ENCODE measurements at regions not wholly inside any gene's neighbourhood (a gene's known extent, or its start where the extent isn't known, plus 50 kb on each side); places are given as distances from the start of the nearest gene placed in this dataset.
"Not testable (repeated sequence)": the region's sequence is repeated elsewhere in the genome, so short reads cannot be mapped to it uniquely, and the experiment has no call there.

DNA sequence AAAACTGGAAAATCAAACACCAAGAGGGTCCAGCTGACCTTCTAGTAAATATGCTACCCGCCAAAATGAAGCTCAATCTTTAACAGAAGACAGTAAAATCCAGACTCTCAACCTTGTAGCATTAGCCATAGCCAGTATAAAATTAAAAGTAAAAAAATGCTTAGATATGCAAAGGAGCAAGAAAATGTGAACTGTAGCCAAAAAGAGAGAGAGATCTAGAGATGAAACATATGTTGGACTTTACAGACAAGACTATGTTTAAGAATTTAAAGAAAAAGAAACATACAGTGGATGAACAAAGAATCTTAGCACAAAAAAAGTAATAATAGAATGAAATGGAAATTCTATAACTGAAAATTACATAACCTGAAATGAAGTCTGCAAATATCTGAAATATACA lies 344.5 kb downstream of the LRATD1 start:
- no peak for DNase-seq (ENCODE audit: low spot score)

DNA sequence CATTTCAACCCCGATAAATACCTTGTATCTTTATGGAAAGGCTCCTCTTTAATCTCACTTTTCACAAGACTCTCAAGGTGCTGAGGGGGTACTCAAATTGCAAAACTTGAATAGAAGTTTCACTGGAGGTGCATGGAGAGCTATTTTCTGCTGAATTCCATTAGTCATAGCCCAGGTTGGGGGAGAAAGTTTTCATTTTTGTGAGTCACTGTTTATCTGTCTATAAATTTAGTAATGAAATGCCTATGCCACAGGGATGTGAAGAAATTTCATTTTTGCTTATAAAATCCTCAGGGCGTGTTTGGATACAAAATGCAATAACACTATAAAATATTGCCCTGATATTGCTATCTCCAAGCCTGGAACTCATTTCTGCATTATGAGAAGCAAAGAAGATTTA lies 346.3 kb downstream of the LRATD1 start:
- DNase-seq (ENCODE audit: low spot score) = no peak

DNA sequence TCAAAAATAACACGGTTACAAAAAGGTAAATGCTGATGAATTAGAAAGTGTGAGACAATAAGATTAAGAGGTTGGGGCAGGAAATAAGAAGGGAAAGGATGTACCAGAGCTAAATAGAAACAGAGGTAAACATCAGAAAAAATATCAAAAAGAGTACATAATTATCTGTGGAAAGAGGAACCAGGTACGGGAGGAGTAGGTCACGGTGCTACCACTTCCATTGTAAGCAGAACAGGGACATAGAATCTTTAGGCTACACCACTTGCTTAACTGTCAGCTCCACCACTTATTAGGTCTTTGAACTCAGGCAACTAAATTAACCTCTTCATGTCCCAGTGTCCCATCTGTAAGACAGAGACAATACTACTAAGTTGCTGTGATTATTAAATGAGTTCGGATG lies 350.3 kb downstream of the LRATD1 start:
- DNase-seq (ENCODE audit: low spot score) = no peak

DNA sequence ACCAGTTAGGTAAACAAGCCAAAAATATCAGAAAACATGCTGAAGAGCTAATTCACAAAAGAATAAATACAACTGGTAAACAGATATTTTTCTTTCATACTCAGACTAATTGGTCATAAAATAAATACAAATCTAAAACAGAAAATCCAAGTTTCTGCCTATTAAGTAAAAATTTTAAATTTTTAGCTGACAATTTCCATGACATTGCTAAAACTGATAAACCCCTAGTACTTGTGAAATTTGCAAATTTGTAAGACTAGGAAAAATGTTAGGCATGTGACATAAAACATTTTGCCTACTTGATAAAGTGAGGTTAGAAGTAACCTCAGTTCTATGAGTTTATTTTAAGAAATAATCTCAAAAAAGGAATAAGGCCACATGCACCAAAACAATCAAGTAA lies 356.1 kb downstream of the LRATD1 start:
- no peak for DNase-seq (ENCODE audit: low spot score)

DNA sequence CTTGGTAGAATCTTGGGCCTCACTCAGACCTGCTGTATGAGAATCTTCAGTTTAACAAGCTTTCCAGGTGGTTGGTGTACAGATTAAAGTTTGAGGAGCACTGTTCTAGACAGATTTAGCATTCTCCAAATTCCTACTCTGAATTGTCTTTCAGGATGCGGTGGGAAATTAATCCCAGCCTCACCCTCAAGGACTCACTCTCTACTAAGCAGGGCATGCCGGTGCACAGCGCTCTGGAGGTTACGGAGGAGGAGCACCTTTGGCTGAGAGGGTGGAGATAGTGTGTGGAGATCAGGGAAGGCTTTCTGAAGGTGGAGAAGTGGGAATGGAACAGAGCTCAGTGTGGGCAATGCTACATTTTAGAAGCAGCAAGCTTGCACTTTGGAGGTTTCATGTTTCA lies 359.2 kb downstream of the LRATD1 start:
- no peak for DNase-seq (ENCODE audit: low spot score)

- DNase-seq (ENCODE audit: low spot score) = no peak
Observed at GRCh38 chr2:14994721-14995120, 362.2 kb downstream of the LRATD1 start.

DNA sequence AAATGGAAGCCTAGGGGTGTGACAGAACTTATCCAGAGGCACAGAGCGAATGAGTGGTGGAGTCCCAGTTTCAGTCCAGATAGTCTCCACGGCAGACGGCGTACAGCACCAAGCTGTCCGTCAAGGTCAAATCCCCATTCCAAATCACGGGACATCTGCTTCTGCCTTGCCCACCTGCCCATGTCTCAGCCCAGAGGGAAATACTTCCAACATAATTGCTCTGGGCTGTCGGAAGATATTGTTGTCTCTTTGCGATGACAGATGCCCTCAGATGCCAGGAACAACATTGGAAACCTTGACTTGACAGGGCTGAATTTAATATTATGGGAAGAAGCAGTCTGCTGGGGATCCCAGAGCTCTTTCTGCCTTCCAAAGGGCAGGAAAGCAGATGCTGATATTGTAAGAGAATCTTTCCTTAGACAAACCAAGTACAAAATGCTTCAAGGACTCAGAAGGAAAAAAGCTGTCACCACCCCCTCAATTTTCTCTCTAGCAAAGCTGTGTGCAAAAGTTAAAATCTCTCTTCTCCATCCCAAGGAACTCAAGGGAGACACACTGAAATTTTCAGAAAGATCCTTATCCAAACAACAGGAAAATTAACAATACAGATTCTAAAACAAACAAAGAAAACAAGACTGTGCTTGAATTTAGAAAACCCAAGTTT lies 364.0 kb downstream of the LRATD1 start:
- DNase-seq (ENCODE audit: low spot score) = no peak

- DNase-seq (ENCODE audit: low spot score) = no peak
Observed at GRCh38 chr2:14998546-14998945, 366.0 kb downstream of the LRATD1 start.

GRCh38 chr2:14999114-14999661 lies 366.7 kb downstream of the LRATD1 start:
- no peak for DNase-seq (ENCODE audit: low spot score)

GRCh38 chr2:15002519-15002918 lies 370.0 kb downstream of the LRATD1 start:
- DNase-seq (ENCODE audit: low spot score) = not testable (repeated sequence)

GRCh38 chr2:15006667-15007066 lies 374.1 kb downstream of the LRATD1 start:
- no peak for DNase-seq (ENCODE audit: low spot score)

- no peak for DNase-seq (ENCODE audit: low spot score)
Observed at GRCh38 chr2:15009681-15010080, 377.2 kb downstream of the LRATD1 start.

DNA sequence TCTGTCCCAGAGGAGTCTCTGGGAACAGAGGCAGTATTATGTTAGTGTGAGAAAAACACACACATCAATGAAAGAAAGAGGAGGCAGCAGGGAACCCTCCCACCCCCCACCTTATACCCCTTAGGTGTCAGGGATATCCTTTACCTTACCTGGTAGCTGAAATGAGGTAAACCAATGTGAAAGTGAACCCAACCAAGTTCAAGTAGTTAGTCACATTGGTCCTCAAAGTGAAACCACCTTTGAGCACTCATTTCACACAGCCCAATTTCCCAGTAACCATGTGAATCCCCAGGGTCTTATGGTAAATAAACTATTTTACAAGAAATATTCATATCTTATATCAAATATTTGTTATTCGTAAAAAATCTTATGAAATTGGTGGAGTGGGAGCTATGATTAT lies 377.8 kb downstream of the LRATD1 start:
- DNase-seq (ENCODE audit: low spot score) = no peak

DNA sequence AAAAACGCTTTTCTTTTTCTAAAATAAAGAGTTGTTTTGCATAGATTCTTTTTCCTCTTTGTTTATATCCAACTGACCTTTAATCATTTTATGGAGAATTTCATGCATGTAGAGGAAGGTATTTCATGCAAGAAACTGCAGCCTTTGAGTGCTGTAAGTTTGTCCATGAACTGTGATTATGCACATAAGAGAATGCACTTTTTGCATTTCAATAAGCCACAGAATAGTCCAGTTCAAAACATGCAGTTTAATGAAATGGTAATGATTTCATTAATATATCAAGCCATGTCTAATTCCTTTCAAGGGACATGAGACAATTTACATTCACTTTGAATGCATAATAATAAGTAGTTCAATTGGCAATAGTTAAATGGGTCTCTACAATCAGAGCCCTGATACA lies 386.3 kb downstream of the LRATD1 start:
- no peak for DNase-seq (ENCODE audit: low spot score)

- no peak for DNase-seq (ENCODE audit: low spot score)
Observed at GRCh38 chr2:15023221-15023620, 390.7 kb downstream of the LRATD1 start.

DNA sequence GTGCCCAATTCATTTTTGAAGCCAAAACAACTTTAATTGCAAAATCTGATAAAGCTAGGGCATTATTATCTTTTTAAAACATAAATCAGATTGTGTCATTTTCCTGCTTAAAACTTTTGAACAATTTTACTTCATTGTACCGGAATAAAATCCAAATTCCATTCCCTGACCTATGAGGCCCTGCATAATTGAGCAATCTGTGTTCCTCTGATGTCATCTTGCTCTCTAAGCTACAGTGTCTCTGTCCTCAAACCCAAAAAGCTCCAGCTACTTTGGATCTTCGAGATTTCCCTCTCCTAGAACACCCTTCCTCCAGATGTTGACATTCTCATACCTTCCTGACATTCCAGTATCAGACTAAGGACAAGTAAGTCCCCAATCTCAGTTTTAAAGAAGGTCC lies 395.9 kb downstream of the LRATD1 start:
- DNase-seq (ENCODE audit: low spot score) = no peak

GRCh38 chr2:15031745-15032240 lies 399.3 kb downstream of the LRATD1 start:
- DNase-seq (ENCODE audit: low spot score) = no peak

DNA sequence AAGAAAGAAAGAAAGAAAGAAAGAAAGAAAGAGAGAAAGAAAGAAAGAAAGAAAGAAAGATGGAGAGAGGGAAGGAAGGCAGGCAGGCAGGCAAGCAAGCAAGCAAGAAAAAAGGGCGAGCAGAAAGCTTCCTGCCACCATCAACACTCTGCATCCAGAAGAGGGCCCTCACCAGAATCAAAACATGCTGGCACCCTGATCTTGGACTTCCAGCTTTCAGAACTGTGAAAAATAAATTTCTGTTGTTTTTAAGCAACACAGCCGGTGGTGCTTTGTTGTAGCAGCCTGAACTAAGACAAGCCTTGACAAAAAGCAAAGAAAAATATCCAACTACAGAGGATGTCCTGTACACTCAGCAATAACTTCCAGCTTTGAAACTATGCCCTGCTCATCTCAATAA lies 401.7 kb downstream of the LRATD1 start:
- no peak for DNase-seq (ENCODE audit: low spot score)

DNA sequence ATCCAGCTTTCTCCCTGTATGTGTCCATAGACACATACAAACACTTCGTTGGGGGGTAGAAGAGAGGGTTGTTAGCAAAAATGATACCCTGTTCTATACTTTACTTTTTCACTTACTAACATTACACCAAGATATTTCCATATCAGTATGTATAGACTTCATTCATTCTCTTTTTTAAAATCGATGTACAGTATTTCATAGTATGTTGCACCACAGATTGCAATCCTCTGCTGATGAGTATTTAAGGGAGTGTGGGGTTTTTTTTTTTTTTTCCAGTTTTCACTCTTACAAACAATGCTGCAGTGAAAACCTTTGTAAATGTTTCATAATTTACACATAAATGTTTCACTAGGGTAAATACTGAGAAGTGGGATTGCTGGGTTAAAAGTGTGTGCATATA lies 402.3 kb downstream of the LRATD1 start:
- DNase-seq (ENCODE audit: low spot score) = no peak

- no peak for DNase-seq (ENCODE audit: low spot score)
Observed at GRCh38 chr2:15038366-15039364, 406.1 kb downstream of the LRATD1 start.

DNA sequence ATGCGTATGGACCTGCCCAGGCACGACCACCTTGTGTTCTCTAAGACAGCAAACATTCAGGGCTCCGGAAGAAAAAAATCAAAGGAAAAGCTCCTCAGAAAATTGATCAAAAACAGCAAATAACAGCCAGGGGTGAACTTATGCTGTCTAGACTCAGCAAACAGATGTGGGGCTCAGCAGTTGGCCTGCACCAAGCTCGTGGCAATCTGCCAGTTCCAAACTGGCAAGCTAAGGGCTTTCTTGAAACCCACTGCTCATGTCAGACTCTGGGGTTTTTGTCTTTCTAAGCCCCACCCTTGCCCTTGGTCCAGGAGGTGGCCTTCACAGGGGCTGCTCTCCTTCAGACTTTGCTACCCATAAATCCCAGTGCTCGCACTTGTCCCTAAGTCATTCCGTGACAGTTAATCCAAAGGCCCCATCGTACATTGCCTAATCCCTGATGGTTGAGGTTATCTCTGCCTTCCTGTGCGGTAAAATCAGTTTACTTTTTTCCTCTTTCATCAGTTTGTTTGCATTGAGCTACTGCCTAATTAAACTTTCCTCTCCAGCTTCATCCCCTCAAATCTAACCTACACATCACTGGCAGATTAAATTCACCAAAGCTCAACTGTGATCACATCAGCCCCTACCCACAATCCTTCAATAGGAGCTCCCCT lies 408.0 kb downstream of the LRATD1 start:
- no peak for DNase-seq (ENCODE audit: low spot score)

DNA sequence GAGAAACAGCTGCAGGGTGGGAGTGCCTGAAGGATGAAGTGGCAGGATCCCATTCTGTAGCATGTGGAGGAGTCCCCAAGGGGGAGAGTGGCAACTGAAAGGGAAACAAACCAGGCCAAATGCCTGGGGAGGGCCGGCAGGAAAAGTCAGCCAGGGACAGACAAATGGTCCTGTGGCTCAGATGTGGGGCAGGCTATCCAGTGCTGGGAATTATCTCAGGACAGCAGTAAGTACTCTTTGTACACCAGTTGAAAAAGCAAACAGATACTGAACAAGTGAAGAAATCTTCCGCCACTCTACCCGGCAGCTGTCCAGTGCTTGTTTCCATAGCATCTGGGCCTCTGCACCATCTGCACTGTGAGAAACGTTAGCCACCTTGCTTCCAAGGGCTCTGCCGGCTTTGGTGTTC lies 408.9 kb downstream of the LRATD1 start:
- DNase-seq (ENCODE audit: low spot score) = no peak
